Nephron progenitor cell (in vitro differentiated cells): ENCODE measurements at regions not wholly inside any gene's neighbourhood (a gene's known extent, or its start where the extent isn't known, plus 50 kb on each side); places are given as distances from the start of the nearest gene placed in this dataset.
A peak's percentile ranks its signal among the peaks of the same experiment; 100 is the strongest.

Experiments
- DNase-seq: peaks from one replicate; pipeline ENCODE4 v3.0.0; 2021
- H3K27ac Mint-ChIP-seq: 2 replicates; pipeline ENCODE4 v1.8.0; 2021; ENCODE audit warnings: mild to moderate bottlenecking, moderate library complexity, mixed read lengths
- H3K27me3 Mint-ChIP-seq: 2 replicates; pipeline ENCODE4 v1.8.0; 2021; ENCODE audit warnings: mild to moderate bottlenecking, low read depth, mixed read lengths; ENCODE audit not compliant: poor library complexity
- H3K36me3 Mint-ChIP-seq: 2 replicates; pipeline ENCODE4 v1.8.0; 2021; ENCODE audit warnings: low read depth, mixed read lengths
- H3K4me1 Mint-ChIP-seq: 2 replicates; pipeline ENCODE4 v1.8.0; 2021; ENCODE audit warnings: mixed read lengths
- H3K4me3 Mint-ChIP-seq: 2 replicates; pipeline ENCODE4 v1.8.0; 2021; ENCODE audit warnings: mild to moderate bottlenecking, moderate library complexity, mixed read lengths
- H3K9me3 Mint-ChIP-seq: 2 replicates; pipeline ENCODE4 v1.8.0; 2021; ENCODE audit warnings: mild to moderate bottlenecking, moderate library complexity, mixed read lengths
- TF ChIP-seq, protein P1 (sequence below): fragments of 200-600 bp; sonication (generic); IDR thresholded peaks from 2 replicates; pipeline ENCODE4 v1.5.0; 2021; ENCODE audit warnings: antibody characterized with exemption

DNA sequence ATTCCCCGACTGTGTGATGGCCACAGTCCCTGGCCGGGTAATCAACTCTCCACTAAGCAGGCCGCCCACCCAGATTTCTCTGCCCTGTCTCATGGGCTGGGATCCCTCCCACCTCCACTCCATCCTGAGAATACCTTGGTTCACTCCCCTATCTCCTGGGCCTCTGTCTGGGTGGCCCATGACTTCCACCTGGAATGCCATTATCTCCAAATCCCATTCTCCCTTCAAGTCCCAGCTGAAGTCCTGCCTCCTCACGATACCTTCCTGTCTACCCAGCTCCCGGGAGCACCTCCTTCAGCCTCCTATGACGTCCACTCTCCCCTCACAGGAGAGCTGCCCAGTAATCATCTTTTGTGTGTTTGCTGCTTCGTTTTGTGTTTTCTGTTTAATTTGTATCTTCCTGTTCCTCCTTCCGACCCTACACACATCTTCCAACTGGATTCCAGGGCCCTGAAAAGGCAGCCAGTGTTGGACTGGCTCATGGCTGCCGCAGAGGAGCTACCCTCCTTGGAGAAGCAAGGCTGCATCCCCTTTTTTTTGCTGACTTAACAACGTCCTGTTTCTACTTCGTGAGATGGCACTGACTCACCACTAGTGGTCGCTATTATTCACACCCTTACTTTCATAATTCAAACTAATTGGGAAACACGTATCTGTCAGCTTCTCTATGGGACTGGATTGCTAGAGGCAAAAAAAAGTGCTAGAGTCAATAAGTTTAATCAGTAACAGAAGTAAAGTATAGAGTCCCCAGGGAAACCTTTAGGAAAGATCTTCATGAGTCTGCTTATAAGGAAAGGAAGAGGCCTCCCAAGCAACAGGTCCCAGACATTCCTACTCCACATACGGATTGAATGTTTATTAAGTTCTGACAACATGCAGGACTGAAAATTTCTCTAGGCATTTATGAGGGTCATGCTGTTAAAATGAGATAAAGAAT lies 171.9 kb upstream of the GATA6 start:
- DNase-seq = no peak
- Mint-ChIP-seq H3K9me3 (no peaks in the 10 kb centered on the region), H3K27me3 (peaks cover 8% of the 10 kb centered on the region), H3K4me3 (no peak overlapping the region), H3K4me1 (peaks cover 52% of the 10 kb centered on the region), H3K27ac (peak overlapping the region; percentile 86), H3K36me3 (no peaks in the 10 kb centered on the region)
- TF ChIP-seq, protein P1, sequence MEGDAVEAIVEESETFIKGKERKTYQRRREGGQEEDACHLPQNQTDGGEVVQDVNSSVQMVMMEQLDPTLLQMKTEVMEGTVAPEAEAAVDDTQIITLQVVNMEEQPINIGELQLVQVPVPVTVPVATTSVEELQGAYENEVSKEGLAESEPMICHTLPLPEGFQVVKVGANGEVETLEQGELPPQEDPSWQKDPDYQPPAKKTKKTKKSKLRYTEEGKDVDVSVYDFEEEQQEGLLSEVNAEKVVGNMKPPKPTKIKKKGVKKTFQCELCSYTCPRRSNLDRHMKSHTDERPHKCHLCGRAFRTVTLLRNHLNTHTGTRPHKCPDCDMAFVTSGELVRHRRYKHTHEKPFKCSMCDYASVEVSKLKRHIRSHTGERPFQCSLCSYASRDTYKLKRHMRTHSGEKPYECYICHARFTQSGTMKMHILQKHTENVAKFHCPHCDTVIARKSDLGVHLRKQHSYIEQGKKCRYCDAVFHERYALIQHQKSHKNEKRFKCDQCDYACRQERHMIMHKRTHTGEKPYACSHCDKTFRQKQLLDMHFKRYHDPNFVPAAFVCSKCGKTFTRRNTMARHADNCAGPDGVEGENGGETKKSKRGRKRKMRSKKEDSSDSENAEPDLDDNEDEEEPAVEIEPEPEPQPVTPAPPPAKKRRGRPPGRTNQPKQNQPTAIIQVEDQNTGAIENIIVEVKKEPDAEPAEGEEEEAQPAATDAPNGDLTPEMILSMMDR = peak; percentile 85

DNA sequence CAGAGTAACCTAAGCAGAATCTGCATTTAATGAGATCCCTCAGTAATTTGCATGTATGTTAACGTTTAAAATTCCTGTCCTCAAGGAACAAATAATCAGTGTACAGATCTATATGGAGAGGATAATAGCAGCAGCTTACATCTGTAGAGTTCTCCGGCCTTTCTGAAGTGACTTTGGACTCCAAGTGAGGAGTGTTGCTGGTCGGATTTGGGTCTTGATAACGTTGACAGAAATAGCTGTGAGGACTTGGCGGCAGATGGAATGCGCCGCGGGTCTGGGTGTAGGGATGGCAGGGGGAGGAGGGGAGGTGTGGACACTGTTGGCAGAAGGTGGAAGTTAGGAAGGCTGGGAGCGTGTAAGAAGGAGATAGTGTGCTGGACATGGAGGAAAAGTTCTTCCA lies 170.9 kb upstream of the GATA6 start:
- Mint-ChIP-seq H3K9me3 (no peaks in the 10 kb centered on the region), H3K27ac (no peak overlapping the region), H3K27me3 (peaks cover 8% of the 10 kb centered on the region), H3K4me1 (peaks cover 51% of the 10 kb centered on the region), H3K4me3 (no peak overlapping the region), H3K36me3 (no peaks in the 10 kb centered on the region)
- DNase-seq = no peak
- TF ChIP-seq, protein P1 = no peak

DNA sequence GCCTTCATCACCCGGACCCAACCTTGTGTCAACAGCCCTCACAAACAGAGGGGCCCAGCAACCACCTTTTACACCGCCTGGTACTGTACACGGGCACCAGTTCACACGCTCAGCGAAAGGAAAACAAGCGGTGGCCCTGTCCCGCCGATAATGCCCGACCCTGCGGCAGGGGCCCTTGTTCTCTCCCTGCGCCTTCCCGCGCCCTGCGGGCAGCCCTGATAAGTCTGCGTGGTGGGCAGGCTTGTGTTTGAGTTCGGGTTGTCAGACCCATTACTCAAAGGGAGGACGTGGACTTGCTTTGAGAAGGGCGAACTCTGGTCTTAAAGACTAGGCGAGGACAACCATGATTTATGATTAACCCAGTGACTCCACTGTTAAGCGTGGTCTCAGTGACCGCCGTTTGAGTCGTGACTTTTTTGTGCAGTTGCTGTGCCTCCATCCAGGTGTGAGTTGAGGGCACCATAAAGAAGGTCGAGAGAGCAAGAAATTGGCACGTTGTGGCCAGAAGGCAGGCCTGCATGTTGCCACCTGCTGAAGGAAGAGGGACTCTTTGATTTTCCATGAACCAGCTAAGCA lies 167.4 kb upstream of the GATA6 start:
- H3K4me3 Mint-ChIP-seq = no peak overlapping the region
- H3K4me1 Mint-ChIP-seq = peaks cover 57% of the 10 kb centered on the region
- DNase-seq = no peak
- H3K27ac Mint-ChIP-seq = no peak overlapping the region
- TF ChIP-seq, protein P1 = no peak
- H3K36me3 Mint-ChIP-seq = no peaks in the 10 kb centered on the region
- peaks cover 5% of the 10 kb centered on the region for H3K27me3 Mint-ChIP-seq
- H3K9me3 Mint-ChIP-seq = no peaks in the 10 kb centered on the region

DNA sequence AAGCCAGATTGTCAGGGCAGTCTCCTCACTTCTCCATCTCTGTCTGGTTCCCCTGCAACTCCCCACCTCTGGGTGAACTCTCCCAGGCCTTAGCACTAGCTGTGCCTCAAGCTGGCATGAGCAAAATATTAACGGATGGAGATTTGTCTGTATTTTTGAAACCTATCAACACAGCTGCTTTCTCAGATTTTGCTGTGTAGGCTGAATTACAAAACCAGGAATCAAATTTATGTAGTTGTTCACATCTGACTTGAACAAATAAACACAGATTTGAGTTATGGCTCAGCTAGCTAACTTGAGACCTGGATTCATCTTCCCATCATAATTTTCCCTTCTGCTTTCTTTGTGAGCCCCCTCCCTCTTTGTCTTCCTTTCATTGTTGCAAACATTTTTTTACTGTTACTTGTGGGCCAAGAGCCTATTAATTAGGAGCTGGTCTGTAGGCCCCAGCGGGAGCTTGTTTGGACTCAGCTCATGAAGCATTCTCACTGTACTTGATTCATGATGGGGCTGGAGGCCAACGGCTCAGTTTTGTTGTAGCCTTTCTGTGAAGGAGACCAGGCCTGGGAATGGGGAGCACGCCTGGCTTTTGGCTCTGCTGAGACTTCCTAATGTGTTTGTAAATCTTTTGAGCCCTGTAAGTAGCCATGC lies 164.1 kb upstream of the GATA6 start:
- H3K27me3 Mint-ChIP-seq = peaks cover 5% of the 10 kb centered on the region
- peak overlapping the region; percentile 84 for H3K27ac Mint-ChIP-seq
- no peak for DNase-seq
- H3K36me3 Mint-ChIP-seq = peaks cover 1% of the 10 kb centered on the region
- peaks cover 31% of the 10 kb centered on the region for H3K4me1 Mint-ChIP-seq
- H3K9me3 Mint-ChIP-seq = peaks cover 17% of the 10 kb centered on the region
- H3K4me3 Mint-ChIP-seq = no peak overlapping the region
- TF ChIP-seq, protein P1 = no peak

- Mint-ChIP-seq H3K4me3 (no peak overlapping the region), H3K9me3 (peaks cover 20% of the 10 kb centered on the region), H3K4me1 (peaks cover 28% of the 10 kb centered on the region), H3K27me3 (peaks cover 5% of the 10 kb centered on the region), H3K27ac (no peak overlapping the region), H3K36me3 (peaks cover 4% of the 10 kb centered on the region)
- DNase-seq = no peak
- TF ChIP-seq, protein P1 = no peak
Measured at GRCh38 chr18:22006458-22006857, 162.9 kb upstream of the GATA6 start.
